ENCODE measurements at regions not wholly inside any gene's neighbourhood (a gene's known extent, or its start where the extent isn't known, plus 50 kb on each side); places are given as distances from the start of the nearest gene placed in this dataset.

GRCh38 chr20:7728338-7728737, 211.9 kb downstream of the HAO1 start:
- Histone ChIP-seq H3K14ac (ENCODE audit: low read length) (no peak overlapping the region), H4K12ac (ENCODE audit: low read depth, low read length) (no peak overlapping the region), H2BK5ac (ENCODE audit: low read depth, low read length, poor library complexity) (no peak overlapping the region), H3K27me3 (ENCODE audit: insufficient read depth, low read length) (no peaks in the 10 kb centered on the region), H4K8ac (ENCODE audit: low read depth, low read length) (no peak overlapping the region), H2BK12ac (ENCODE audit: low read length) (no peak overlapping the region), H3K9me3 (ENCODE audit: insufficient read depth, low read depth, low read length) (no peaks in the 10 kb centered on the region), H2AFZ (ENCODE audit: insufficient read depth, low read length, poor library complexity) (no peak overlapping the region), H3K9ac (ENCODE audit: low read length) (no peak overlapping the region), H2AK5ac (ENCODE audit: low read length) (no peak overlapping the region), H3K79me2 (ENCODE audit: control insufficient read depth, insufficient read depth, low read length, poor library complexity) (no peaks in the 10 kb centered on the region), H2BK120ac (ENCODE audit: insufficient read depth, low read length, poor library complexity) (no peak overlapping the region), H3K23ac (ENCODE audit: low read length) (no peak overlapping the region), H3K27ac (ENCODE audit: low read depth, low read length) (no peak overlapping the region), H3K4me1 (ENCODE audit: control insufficient read depth in 1 of 2, insufficient read depth in 2 of 2, low read length in 2 of 2) (no peaks in the 10 kb centered on the region), H3K4ac (ENCODE audit: low read depth, low read length) (no peak overlapping the region), H4K91ac (ENCODE audit: low read depth, low read length) (no peak overlapping the region), H3K4me2 (ENCODE audit: low read length) (no peak overlapping the region), H3K36me3 (ENCODE audit: control insufficient read depth in 1 of 2, insufficient read depth in 2 of 2, low read length in 2 of 2) (no peaks in the 10 kb centered on the region), H3K18ac (ENCODE audit: low read length) (no peak overlapping the region), H3K79me1 (ENCODE audit: low read length) (no peaks in the 10 kb centered on the region), H3K4me3 (ENCODE audit: low read depth, low read length) (no peak overlapping the region)
- no peak for DNase-seq

- Histone ChIP-seq H2BK5ac (ENCODE audit: low read depth, low read length, poor library complexity) (no peak overlapping the region), H3K27ac (ENCODE audit: low read depth, low read length) (no peak overlapping the region), H2AK5ac (ENCODE audit: low read length) (no peak overlapping the region), H3K9me3 (ENCODE audit: insufficient read depth, low read depth, low read length) (no peaks in the 10 kb centered on the region), H4K12ac (ENCODE audit: low read depth, low read length) (no peak overlapping the region), H3K14ac (ENCODE audit: low read length) (no peak overlapping the region), H3K18ac (ENCODE audit: low read length) (no peak overlapping the region), H2AFZ (ENCODE audit: insufficient read depth, low read length, poor library complexity) (no peak overlapping the region), H2BK12ac (ENCODE audit: low read length) (no peak overlapping the region), H4K91ac (ENCODE audit: low read depth, low read length) (no peak overlapping the region), H3K27me3 (ENCODE audit: insufficient read depth, low read length) (no peaks in the 10 kb centered on the region), H3K9ac (ENCODE audit: low read length) (no peak overlapping the region), H3K79me1 (ENCODE audit: low read length) (no peaks in the 10 kb centered on the region), H3K4me2 (ENCODE audit: low read length) (no peak overlapping the region), H3K4me3 (ENCODE audit: low read depth, low read length) (no peak overlapping the region), H3K36me3 (ENCODE audit: control insufficient read depth in 1 of 2, insufficient read depth in 2 of 2, low read length in 2 of 2) (no peaks in the 10 kb centered on the region), H4K8ac (ENCODE audit: low read depth, low read length) (no peak overlapping the region), H3K79me2 (ENCODE audit: control insufficient read depth, insufficient read depth, low read length, poor library complexity) (no peaks in the 10 kb centered on the region), H3K4ac (ENCODE audit: low read depth, low read length) (no peak overlapping the region), H3K23ac (ENCODE audit: low read length) (no peak overlapping the region), H2BK120ac (ENCODE audit: insufficient read depth, low read length, poor library complexity) (no peak overlapping the region), H3K4me1 (ENCODE audit: control insufficient read depth in 1 of 2, insufficient read depth in 2 of 2, low read length in 2 of 2) (no peaks in the 10 kb centered on the region)
- no peak for DNase-seq
- whole genome bisulfite sequencing (ENCODE audit: extremely low coverage, insufficient coverage, insufficient read length) = no CpG with 5 or more reads among the region's 1 CpG
Measured at GRCh38 chr20:7734216-7734615, 206.0 kb downstream of the HAO1 start.

- no peaks in the 10 kb centered on the region for H3K27me3 ChIP-seq (ENCODE audit: insufficient read depth, low read length)
- H2AFZ ChIP-seq (ENCODE audit: insufficient read depth, low read length, poor library complexity) = no peak overlapping the region
- no peak overlapping the region for H3K14ac ChIP-seq (ENCODE audit: low read length)
- H3K4me3 ChIP-seq (ENCODE audit: low read depth, low read length) = no peak overlapping the region
- no peak overlapping the region for H2BK5ac ChIP-seq (ENCODE audit: low read depth, low read length, poor library complexity)
- H4K12ac ChIP-seq (ENCODE audit: low read depth, low read length) = no peak overlapping the region
- no peak overlapping the region for H3K4me2 ChIP-seq (ENCODE audit: low read length)
- DNase-seq = no peak
- H2BK12ac ChIP-seq (ENCODE audit: low read length) = no peak overlapping the region
- H3K18ac ChIP-seq (ENCODE audit: low read length) = no peak overlapping the region
- no peak overlapping the region for H3K9ac ChIP-seq (ENCODE audit: low read length)
- no peak overlapping the region for H3K27ac ChIP-seq (ENCODE audit: low read depth, low read length)
- H3K36me3 ChIP-seq (ENCODE audit: control insufficient read depth in 1 of 2, insufficient read depth in 2 of 2, low read length in 2 of 2) = no peaks in the 10 kb centered on the region
- no peaks in the 10 kb centered on the region for H3K79me2 ChIP-seq (ENCODE audit: control insufficient read depth, insufficient read depth, low read length, poor library complexity)
- no peaks in the 10 kb centered on the region for H3K9me3 ChIP-seq (ENCODE audit: insufficient read depth, low read depth, low read length)
- no peak overlapping the region for H2BK120ac ChIP-seq (ENCODE audit: insufficient read depth, low read length, poor library complexity)
- no peaks in the 10 kb centered on the region for H3K4me1 ChIP-seq (ENCODE audit: control insufficient read depth in 1 of 2, insufficient read depth in 2 of 2, low read length in 2 of 2)
- H4K91ac ChIP-seq (ENCODE audit: low read depth, low read length) = no peak overlapping the region
- no peak overlapping the region for H3K4ac ChIP-seq (ENCODE audit: low read depth, low read length)
- no peak overlapping the region for H3K23ac ChIP-seq (ENCODE audit: low read length)
- no CpG with 5 or more reads among the region's 1 CpG for WGBS (ENCODE audit: extremely low coverage, insufficient coverage, insufficient read length)
- H2AK5ac ChIP-seq (ENCODE audit: low read length) = no peak overlapping the region
- H4K8ac ChIP-seq (ENCODE audit: low read depth, low read length) = no peak overlapping the region
- H3K79me1 ChIP-seq (ENCODE audit: low read length) = no peaks in the 10 kb centered on the region
Measured at GRCh38 chr20:7736336-7736735, 203.9 kb downstream of the HAO1 start.

- Histone ChIP-seq H3K4me2 (ENCODE audit: low read length) (no peak overlapping the region), H3K36me3 (ENCODE audit: control insufficient read depth in 1 of 2, insufficient read depth in 2 of 2, low read length in 2 of 2) (no peaks in the 10 kb centered on the region), H3K4me3 (ENCODE audit: low read depth, low read length) (no peak overlapping the region), H3K27me3 (ENCODE audit: insufficient read depth, low read length) (no peaks in the 10 kb centered on the region), H4K91ac (ENCODE audit: low read depth, low read length) (no peak overlapping the region), H2BK12ac (ENCODE audit: low read length) (no peak overlapping the region), H3K4me1 (ENCODE audit: control insufficient read depth in 1 of 2, insufficient read depth in 2 of 2, low read length in 2 of 2) (no peaks in the 10 kb centered on the region), H3K9ac (ENCODE audit: low read length) (no peak overlapping the region), H3K4ac (ENCODE audit: low read depth, low read length) (no peak overlapping the region), H3K79me2 (ENCODE audit: control insufficient read depth, insufficient read depth, low read length, poor library complexity) (no peaks in the 10 kb centered on the region), H3K79me1 (ENCODE audit: low read length) (no peaks in the 10 kb centered on the region), H2BK120ac (ENCODE audit: insufficient read depth, low read length, poor library complexity) (no peak overlapping the region), H3K14ac (ENCODE audit: low read length) (no peak overlapping the region), H3K18ac (ENCODE audit: low read length) (no peak overlapping the region), H3K27ac (ENCODE audit: low read depth, low read length) (no peak overlapping the region), H4K8ac (ENCODE audit: low read depth, low read length) (no peak overlapping the region), H4K12ac (ENCODE audit: low read depth, low read length) (no peak overlapping the region), H3K23ac (ENCODE audit: low read length) (no peak overlapping the region), H2AFZ (ENCODE audit: insufficient read depth, low read length, poor library complexity) (no peak overlapping the region), H2AK5ac (ENCODE audit: low read length) (no peak overlapping the region), H2BK5ac (ENCODE audit: low read depth, low read length, poor library complexity) (no peak overlapping the region), H3K9me3 (ENCODE audit: insufficient read depth, low read depth, low read length) (peaks cover 1% of the 10 kb centered on the region)
- no CpG with 5 or more reads among the region's 2 CpGs for WGBS (ENCODE audit: extremely low coverage, insufficient coverage, insufficient read length)
- no peak for DNase-seq
Measured at GRCh38 chr20:7741866-7742265, 198.4 kb downstream of the HAO1 start.

- no peak overlapping the region for H3K4me3 ChIP-seq (ENCODE audit: low read depth, low read length)
- no peak overlapping the region for H3K9ac ChIP-seq (ENCODE audit: low read length)
- H2BK5ac ChIP-seq (ENCODE audit: low read depth, low read length, poor library complexity) = no peak overlapping the region
- H4K8ac ChIP-seq (ENCODE audit: low read depth, low read length) = no peak overlapping the region
- peaks cover 1% of the 10 kb centered on the region for H3K9me3 ChIP-seq (ENCODE audit: insufficient read depth, low read depth, low read length)
- H3K36me3 ChIP-seq (ENCODE audit: control insufficient read depth in 1 of 2, insufficient read depth in 2 of 2, low read length in 2 of 2) = no peaks in the 10 kb centered on the region
- no peak overlapping the region for H3K18ac ChIP-seq (ENCODE audit: low read length)
- no peaks in the 10 kb centered on the region for H3K27me3 ChIP-seq (ENCODE audit: insufficient read depth, low read length)
- WGBS (ENCODE audit: extremely low coverage, insufficient coverage, insufficient read length) = no CpG with 5 or more reads among the region's 2 CpGs
- H2AK5ac ChIP-seq (ENCODE audit: low read length) = no peak overlapping the region
- no peak overlapping the region for H3K4ac ChIP-seq (ENCODE audit: low read depth, low read length)
- no peak overlapping the region for H3K14ac ChIP-seq (ENCODE audit: low read length)
- no peak overlapping the region for H2AFZ ChIP-seq (ENCODE audit: insufficient read depth, low read length, poor library complexity)
- H3K79me2 ChIP-seq (ENCODE audit: control insufficient read depth, insufficient read depth, low read length, poor library complexity) = no peaks in the 10 kb centered on the region
- H3K4me1 ChIP-seq (ENCODE audit: control insufficient read depth in 1 of 2, insufficient read depth in 2 of 2, low read length in 2 of 2) = no peaks in the 10 kb centered on the region
- no peak overlapping the region for H3K23ac ChIP-seq (ENCODE audit: low read length)
- no peak overlapping the region for H2BK120ac ChIP-seq (ENCODE audit: insufficient read depth, low read length, poor library complexity)
- no peak overlapping the region for H3K4me2 ChIP-seq (ENCODE audit: low read length)
- H3K27ac ChIP-seq (ENCODE audit: low read depth, low read length) = no peak overlapping the region
- H2BK12ac ChIP-seq (ENCODE audit: low read length) = no peak overlapping the region
- H4K91ac ChIP-seq (ENCODE audit: low read depth, low read length) = no peak overlapping the region
- no peak for DNase-seq
- no peak overlapping the region for H4K12ac ChIP-seq (ENCODE audit: low read depth, low read length)
- H3K79me1 ChIP-seq (ENCODE audit: low read length) = no peaks in the 10 kb centered on the region
Measured at GRCh38 chr20:7742479-7742878, 197.8 kb downstream of the HAO1 start.

All from trophoblast cell (in vitro differentiated cells and primary cell).